ENCODE measurements at regions not wholly inside any gene's neighbourhood (a gene's known extent, or its start where the extent isn't known, plus 50 kb on each side); places are given as distances from the start of the nearest gene placed in this dataset.

- TF ChIP-seq CTCF (IDR thresholded peaks at IDR 0.05) (no peak), POLR2A (IDR thresholded peaks at IDR 0.05) (no peak)
Measured at GRCh38 chr1:189567890-189568289, 909.8 kb downstream of the BRINP3 start.

Measured in right lobe of liver (tissue), 4 donors.